Gastroesophageal sphincter (tissue), 4 donors: ENCODE measurements at regions not wholly inside any gene's neighbourhood (a gene's known extent, or its start where the extent isn't known, plus 50 kb on each side); places are given as distances from the start of the nearest gene placed in this dataset.

Experiments used
- ATAC-seq: fragments of 150-250 bp; one replicate; pipeline ENCODE4 v1.9.1; 2016; ENCODE audit warnings: mild to moderate bottlenecking, moderate library complexity
- H3K27ac ChIP-seq, 4 donors: fragments of 200-600 bp; sonication (generic) in 3 of 4; 1 replicate in 3 of 4; 2 replicates in 1 of 4; pipeline ENCODE4 v1.5.1; 2016 to 2019
- H3K27me3 ChIP-seq: fragments of 200-600 bp; sonication (generic); one replicate; pipeline ENCODE4 v1.5.1; 2019
- H3K36me3 ChIP-seq, 2 donors: fragments of 200-600 bp; sonication (generic); one replicate each; pipeline ENCODE4 v1.5.1; 2019; ENCODE audit warnings: control low read depth in 1 of 2
- H3K4me1 ChIP-seq, 3 donors: fragments of 200-600 bp; sonication (generic); 1 replicate in 2 of 3; 2 replicates in 1 of 3; pipeline ENCODE4 v1.5.1; 2016 to 2019; ENCODE audit warnings: control low read depth in 2 of 3
- H3K4me3 ChIP-seq, 2 donors: fragments of 200-600 bp; sonication (generic); one replicate each; pipeline ENCODE4 v1.5.1; 2019; ENCODE audit warnings: mild to moderate bottlenecking in 1 of 2, moderate library complexity in 1 of 2
- H3K9me3 ChIP-seq, 3 donors: fragments of 200-600 bp; sonication (generic); one replicate each; pipeline ENCODE4 v1.5.1; 2017 to 2019; ENCODE audit warnings: control low read depth in 2 of 3
- EP300 ChIP-seq: sonication (generic); formaldehyde crosslinking; IDR thresholded peaks from one replicate; pipeline ENCODE4 v1.6.1; 2017; ENCODE audit warnings: antibody characterized with exemption, mild to moderate bottlenecking
- POLR2A ChIP-seq, 2 donors: fragments of 450-650 bp; IDR thresholded peaks; one replicate each; pipeline ENCODE4 v1.6.1; 2017; ENCODE audit warnings: antibody characterized with exemption in 2 of 2, mild to moderate bottlenecking in 2 of 2, moderate library complexity in 1 of 2
- POLR2AphosphoS5 ChIP-seq: sonication (generic); formaldehyde crosslinking; IDR thresholded peaks from one replicate; pipeline ENCODE4 v1.6.1; 2017; ENCODE audit warnings: antibody characterized with exemption
- WGBS, 2 donors: methylation state at CpG; one replicate each; pipeline ENCODE4 v1.1.5; 2018; ENCODE audit warnings: low coverage in 1 of 2; 5-methylcytosine and 5-hydroxymethylcytosine counted together
- TF ChIP-seq, protein P1 (sequence below), 4 experiments: fragments of 200-600 bp in 2 of 4; fragments of 450-650 bp in 2 of 4; sonication (generic) in 1 of 4; IDR thresholded peaks; one replicate each; pipeline ENCODE4 v1.5.1; 2017 to 2019; ENCODE audit warnings: antibody characterized with exemption in 4 of 4, mild to moderate bottlenecking in 2 of 4, moderate library complexity in 2 of 4

DNA sequence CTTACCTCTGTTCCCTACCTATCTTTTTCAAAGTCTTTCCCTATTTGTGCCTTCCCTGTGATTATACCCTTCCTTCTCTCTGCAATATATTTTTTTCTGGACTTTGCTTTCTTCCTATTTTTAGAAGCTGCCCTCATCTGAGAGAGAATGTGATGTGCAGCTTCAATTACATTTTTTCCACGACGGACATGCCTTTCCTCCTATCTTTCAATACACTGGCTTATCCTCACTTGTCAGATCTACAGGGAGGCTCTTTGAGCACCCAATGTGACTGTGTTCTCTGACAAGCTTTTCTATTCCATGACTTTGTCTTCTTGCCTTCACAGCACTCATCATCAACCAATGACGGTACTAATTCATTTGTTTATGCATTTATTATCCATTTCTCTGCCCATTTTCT, 227.9 kb upstream of the CLINT1 start:
- Histone ChIP-seq H3K9me3 (no peaks in the 10 kb centered on the region), H3K27ac (no peak overlapping the region), H3K27me3 (peaks cover 5% of the 10 kb centered on the region), H3K4me1 (no peaks in the 10 kb centered on the region), H3K36me3 (no peaks in the 10 kb centered on the region), H3K4me3 (no peak overlapping the region)
- ATAC-seq = no peak
- 38 to 44% methylated on average over 3 of the region's 3 CpGs for WGBS, 2 donors
- TF ChIP-seq POLR2A (IDR thresholded peaks at IDR 0.05) (no peak), POLR2AphosphoS5 (no peak), EP300 (no peak)
- TF ChIP-seq, protein P1, sequence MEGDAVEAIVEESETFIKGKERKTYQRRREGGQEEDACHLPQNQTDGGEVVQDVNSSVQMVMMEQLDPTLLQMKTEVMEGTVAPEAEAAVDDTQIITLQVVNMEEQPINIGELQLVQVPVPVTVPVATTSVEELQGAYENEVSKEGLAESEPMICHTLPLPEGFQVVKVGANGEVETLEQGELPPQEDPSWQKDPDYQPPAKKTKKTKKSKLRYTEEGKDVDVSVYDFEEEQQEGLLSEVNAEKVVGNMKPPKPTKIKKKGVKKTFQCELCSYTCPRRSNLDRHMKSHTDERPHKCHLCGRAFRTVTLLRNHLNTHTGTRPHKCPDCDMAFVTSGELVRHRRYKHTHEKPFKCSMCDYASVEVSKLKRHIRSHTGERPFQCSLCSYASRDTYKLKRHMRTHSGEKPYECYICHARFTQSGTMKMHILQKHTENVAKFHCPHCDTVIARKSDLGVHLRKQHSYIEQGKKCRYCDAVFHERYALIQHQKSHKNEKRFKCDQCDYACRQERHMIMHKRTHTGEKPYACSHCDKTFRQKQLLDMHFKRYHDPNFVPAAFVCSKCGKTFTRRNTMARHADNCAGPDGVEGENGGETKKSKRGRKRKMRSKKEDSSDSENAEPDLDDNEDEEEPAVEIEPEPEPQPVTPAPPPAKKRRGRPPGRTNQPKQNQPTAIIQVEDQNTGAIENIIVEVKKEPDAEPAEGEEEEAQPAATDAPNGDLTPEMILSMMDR (IDR thresholded peaks at IDR 0.05) = no peak

DNA sequence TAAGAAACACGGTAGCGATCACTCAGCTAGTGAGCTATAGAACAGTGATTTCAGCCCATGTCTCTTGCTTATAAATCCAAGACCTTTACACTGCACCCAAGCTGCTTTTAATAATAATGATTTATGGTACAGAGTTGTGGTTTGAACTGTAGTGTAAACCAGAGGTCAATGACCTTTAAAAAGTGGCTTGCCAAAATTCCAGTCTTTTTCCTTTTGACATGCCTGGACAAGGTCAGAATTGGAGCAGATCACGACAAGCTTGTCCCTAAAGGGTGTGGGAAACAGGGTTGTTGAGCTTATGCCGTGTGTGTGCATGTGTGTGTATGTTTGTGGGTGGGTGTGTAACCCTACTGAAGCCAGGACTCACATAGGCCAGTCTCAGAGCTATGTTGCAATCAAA, 225.3 kb upstream of the CLINT1 start:
- ATAC-seq = no peak
- WGBS, 2 donors = 61 to 76% methylated on average over 4 of the region's 4 CpGs
- H3K4me3 ChIP-seq = no peak overlapping the region
- H3K9me3 ChIP-seq = no peaks in the 10 kb centered on the region
- no peaks in the 10 kb centered on the region for H3K4me1 ChIP-seq
- no peaks in the 10 kb centered on the region for H3K36me3 ChIP-seq
- no peak overlapping the region for H3K27ac ChIP-seq
- peaks cover 5% of the 10 kb centered on the region for H3K27me3 ChIP-seq
- TF ChIP-seq POLR2A (IDR thresholded peaks at IDR 0.05) (no peak), EP300 (no peak), POLR2AphosphoS5 (no peak)
- TF ChIP-seq, protein P1 (IDR thresholded peaks at IDR 0.05) = no peak

DNA sequence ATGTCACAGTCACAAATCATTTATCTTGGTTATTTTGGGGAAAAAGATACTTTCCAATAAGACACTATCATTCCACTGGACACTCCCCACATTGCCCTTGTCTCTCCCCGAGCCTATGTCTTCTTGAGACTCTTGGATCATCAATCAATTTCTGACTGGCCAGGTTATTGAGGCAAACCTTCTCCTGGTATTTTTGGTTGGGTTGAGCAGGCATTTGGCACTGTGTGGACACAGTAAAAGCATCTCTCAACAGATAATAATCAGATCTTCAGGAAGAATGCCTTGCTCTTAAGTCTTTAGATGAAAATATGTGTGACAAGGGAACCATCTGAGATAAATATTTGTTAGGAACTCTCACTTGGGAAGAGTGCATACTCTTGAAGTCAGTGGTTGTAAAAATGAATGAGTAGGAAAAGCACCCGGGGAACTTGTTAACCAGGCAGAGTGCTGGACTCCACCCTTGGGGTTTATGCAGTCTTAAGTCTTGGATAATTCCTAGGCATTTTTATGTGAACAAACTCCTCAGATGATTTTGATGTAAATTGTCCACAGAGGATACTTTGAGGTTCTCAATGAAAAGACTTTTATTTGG, 223.8 kb upstream of the CLINT1 start:
- Histone ChIP-seq H3K27ac (no peak overlapping the region), H3K4me1 (no peaks in the 10 kb centered on the region), H3K36me3 (no peaks in the 10 kb centered on the region), H3K27me3 (peaks cover 5% of the 10 kb centered on the region), H3K4me3 (no peak overlapping the region), H3K9me3 (no peaks in the 10 kb centered on the region)
- 76 to 89% methylated on average over 1 to 2 of the region's 2 CpGs for WGBS, 2 donors
- ATAC-seq = no peak
- TF ChIP-seq POLR2AphosphoS5 (no peak), POLR2A (IDR thresholded peaks at IDR 0.05) (no peak), EP300 (no peak)
- TF ChIP-seq, protein P1 (IDR thresholded peaks at IDR 0.05) = no peak

DNA sequence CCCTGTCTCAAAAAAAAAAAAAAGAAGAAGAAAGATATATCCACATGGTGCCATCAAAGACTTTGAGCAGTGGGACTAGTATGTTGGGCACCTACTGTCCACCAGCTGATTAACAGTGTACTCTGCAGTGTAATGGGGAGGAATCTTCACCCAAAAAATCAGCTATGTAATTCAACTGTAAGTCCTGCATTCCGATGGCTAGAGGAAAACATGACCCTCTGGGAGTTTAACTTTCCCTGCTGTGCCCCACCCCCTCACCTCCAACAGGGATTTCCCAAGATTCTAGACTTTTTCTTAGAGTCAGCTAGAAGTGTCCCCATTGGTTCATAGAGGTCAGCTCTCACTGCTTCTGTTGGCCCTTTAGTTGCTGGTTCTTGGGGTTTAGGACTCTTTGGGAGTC, 221.2 kb upstream of the CLINT1 start:
- Histone ChIP-seq H3K27me3 (peaks cover 5% of the 10 kb centered on the region), H3K9me3 (no peaks in the 10 kb centered on the region), H3K27ac (no peak overlapping the region), H3K4me3 (no peak overlapping the region), H3K36me3 (no peaks in the 10 kb centered on the region), H3K4me1 (peaks cover 0 to 7% (median 0%) of the 10 kb centered on the region in 3 donors)
- no peak for TF ChIP-seq EP300
- TF ChIP-seq POLR2A (IDR thresholded peaks at IDR 0.05) = no peak
- TF ChIP-seq POLR2AphosphoS5 = no peak
- TF ChIP-seq, protein P1 (IDR thresholded peaks at IDR 0.05) = no peak
- ATAC-seq = no peak
- 78 to 80% methylated on average over 1 of the region's 1 CpG for WGBS, 2 donors

DNA sequence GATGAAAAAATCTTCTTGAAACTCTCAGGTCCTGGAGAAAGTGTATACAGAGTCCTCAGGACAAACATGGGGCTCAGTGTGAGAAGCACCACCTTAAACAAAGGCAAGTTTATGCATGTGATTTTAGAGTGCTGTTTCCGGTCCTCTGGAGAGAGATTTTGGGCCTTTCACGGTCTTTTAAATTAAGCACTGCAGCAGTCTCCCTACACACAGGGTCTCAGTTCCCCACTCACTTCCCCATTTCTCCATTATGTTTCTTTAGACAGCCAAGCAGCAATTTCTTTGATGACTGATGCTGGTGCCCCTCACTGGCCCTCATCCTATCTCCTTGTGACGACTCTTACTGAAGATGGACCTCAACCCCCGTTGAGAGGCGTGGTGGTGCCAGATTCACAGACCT, 220.2 kb upstream of the CLINT1 start:
- Histone ChIP-seq H3K9me3 (no peaks in the 10 kb centered on the region), H3K36me3 (no peaks in the 10 kb centered on the region), H3K4me3 (no peak overlapping the region), H3K27me3 (peaks cover 5% of the 10 kb centered on the region), H3K4me1 (peaks cover 0 to 7% (median 0%) of the 10 kb centered on the region in 3 donors), H3K27ac (no peak overlapping the region)
- ATAC-seq = no peak
- no peak for TF ChIP-seq POLR2A (IDR thresholded peaks at IDR 0.05)
- TF ChIP-seq POLR2AphosphoS5 = no peak
- TF ChIP-seq EP300 = no peak
- TF ChIP-seq, protein P1 (IDR thresholded peaks at IDR 0.05) = no peak
- WGBS, 2 donors = 91 to 93% methylated on average over 5 of the region's 5 CpGs
